ENCODE measurements at regions not wholly inside any gene's neighbourhood (a gene's known extent, or its start where the extent isn't known, plus 50 kb on each side); places are given as distances from the start of the nearest gene placed in this dataset.

DNA sequence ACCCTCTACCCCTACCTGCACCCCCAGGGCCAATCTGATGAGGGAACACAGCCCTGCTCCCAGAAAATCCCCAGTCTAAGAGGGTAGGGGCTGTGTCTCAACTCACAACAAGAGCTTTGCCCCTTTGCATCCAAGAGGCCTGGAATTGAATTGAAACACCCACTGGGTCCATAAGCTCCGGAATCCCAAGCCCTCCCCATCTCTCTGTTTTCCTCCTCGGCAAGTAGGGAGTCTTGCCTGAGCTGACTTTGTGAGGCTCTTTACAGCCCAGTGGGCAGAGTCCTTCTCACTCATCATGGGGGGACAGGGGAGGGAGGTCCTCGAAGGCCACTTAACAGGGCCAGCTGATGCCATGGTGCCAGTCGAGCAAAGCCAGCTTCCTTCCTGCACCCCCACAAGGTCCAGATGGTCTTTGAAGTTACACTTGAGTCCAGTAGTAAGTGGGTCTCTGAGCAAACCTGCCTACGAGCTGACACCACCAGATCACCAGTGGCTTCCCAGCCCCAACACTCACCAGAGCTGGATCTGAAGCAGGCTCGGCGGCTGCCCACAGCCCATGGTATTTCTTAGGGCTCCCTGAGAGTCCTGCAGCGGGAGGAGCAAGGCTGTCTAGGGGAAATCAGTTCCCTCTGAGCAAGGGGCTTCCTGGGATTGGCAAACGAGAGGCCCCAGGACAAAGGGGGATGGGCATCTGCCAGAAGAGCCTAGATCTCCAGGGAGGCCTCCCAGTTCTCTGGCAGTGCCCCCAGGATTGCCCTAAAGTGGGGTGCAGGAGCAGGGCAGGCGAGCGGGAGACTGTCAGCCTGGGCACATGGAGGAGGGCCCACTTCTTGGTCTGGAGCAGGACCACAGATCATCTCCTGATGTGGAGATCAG, 144.5 kb downstream of the VEGFA start:
- CTCF ChIA-PET, result interaction anchor here (1.1 to 2.7 kb wide), 4 partner anchors 11 to 164 kb away, joined by 5 to 20 read pairs (median 5); no protein-coding TSS in a partner anchor
- DNase-seq (ENCODE audit: low read depth, low spot score) (no peak), FAIRE-seq (no peak)
- no peak overlapping the region for H3K4me2 ChIP-seq (ENCODE audit: insufficient read depth, low read length)
- H3K9ac ChIP-seq (replicated peaks; ENCODE audit: extremely low read depth, insufficient read depth, low read length), result no peak overlapping the region
- no peaks in the 10 kb centered on the region for H3K36me3 ChIP-seq (ENCODE audit: control insufficient read depth in 2 of 2, extremely low read depth in 1 of 2, insufficient read depth in 2 of 2, low read length in 2 of 2)
- intact Hi-C loops (cut with micrococcal nuclease) (no loop called here), dilution Hi-C loops (cut with MboI; ENCODE audit: extremely low pct_ligation_motif_present, low sequenced_read_pairs) (no loop called here)
- no peaks in the 10 kb centered on the region for H3K4me1 ChIP-seq (ENCODE audit: control insufficient read depth, extremely low read depth, insufficient read depth, low read length)
- no TSS peak for BruUV-seq (replicated peaks)
- H3K27ac ChIP-seq (ENCODE audit: insufficient read depth, low read depth, low read length), result no peak overlapping the region
- POLR2A ChIA-PET, result no interaction called here
- no peaks in the 10 kb centered on the region for H3K79me2 ChIP-seq (ENCODE audit: control insufficient read depth, insufficient read depth, low read length)
- no peak overlapping the region for H3K4me3 ChIP-seq (replicated peaks in 1 of 3; ENCODE audit: insufficient read depth in 1 of 3, low read depth in 1 of 3, low read length in 3 of 3)
- no peaks in the 10 kb centered on the region for H3K9me1 ChIP-seq (replicated peaks; ENCODE audit: control insufficient read depth, extremely low read depth, insufficient read depth, low read length)
- no peaks in the 10 kb centered on the region for H3K27me3 ChIP-seq (ENCODE audit: control insufficient read depth in 2 of 2, insufficient read depth in 2 of 2, low read length in 2 of 2)
- no peaks in the 10 kb centered on the region for H4K20me1 ChIP-seq (replicated peaks; ENCODE audit: control insufficient read depth, extremely low read depth, insufficient read depth, low read length)
- no peak overlapping the region for H2AFZ ChIP-seq (ENCODE audit: low read depth, low read length)
- no peaks in the 10 kb centered on the region for H3K9me3 ChIP-seq (replicated peaks; ENCODE audit: control insufficient read depth, insufficient read depth, low read length)
- TF ChIP-seq POLR2AphosphoS5 (IDR thresholded peaks at IDR 0.05; ENCODE audit: insufficient read depth, low read depth, low read length), result no peak
- TF ChIP-seq EZH2 (IDR thresholded peaks at IDR 0.05; ENCODE audit: borderline replicate concordance, low read depth, low read length, severe bottlenecking), result no peak
- no peak for TF ChIP-seq CTCF (IDR thresholded peaks at IDR 0.05; ENCODE audit: extremely low read depth in 1 of 2, insufficient read depth in 1 of 2, low read depth in 1 of 2, low read length in 2 of 2)
- TF ChIP-seq JUN (IDR thresholded peaks at IDR 0.05; ENCODE audit: borderline replicate concordance, insufficient read depth, insufficient read length, low read depth), result no peak
- no peak for TF ChIP-seq FOS (IDR thresholded peaks at IDR 0.05; ENCODE audit: borderline replicate concordance, insufficient read depth, low read length)
- TF ChIP-seq MAX (IDR thresholded peaks at IDR 0.05; ENCODE audit: insufficient read depth, insufficient read length), result no peak
- TF ChIP-seq POLR2A (IDR thresholded peaks at IDR 0.05; ENCODE audit: low read depth, low read length), result no peak
- no peak for TF ChIP-seq MYC (IDR thresholded peaks at IDR 0.05; ENCODE audit: low read depth, low read length)
- no peak for TF ChIP-seq GATA2 (IDR thresholded peaks at IDR 0.05; ENCODE audit: insufficient read depth, insufficient read length, low read depth, low read length)

All from endothelial cell of umbilical vein (primary cell).